ENCODE measurements at regions not wholly inside any gene's neighbourhood (a gene's known extent, or its start where the extent isn't known, plus 50 kb on each side); places are given as distances from the start of the nearest gene placed in this dataset.

GRCh38 chr2:21194147-21194546 lies 70.4 kb downstream of the TDRD15 start:
- Histone ChIP-seq H2BK15ac (ENCODE audit: low read depth, low read length) (no peak overlapping the region), H3K9ac (ENCODE audit: low read depth, low read length) (no peak overlapping the region), H3K36me3 (ENCODE audit: control insufficient read depth, insufficient read depth, low read length) (no peaks in the 10 kb centered on the region), H3K27me3 (ENCODE audit: control insufficient read depth, insufficient read depth, low read length) (no peaks in the 10 kb centered on the region), H3K4me1 (ENCODE audit: control insufficient read depth, insufficient read depth, low read length) (no peaks in the 10 kb centered on the region), H3K9me1 (ENCODE audit: insufficient read depth, low read length) (no peaks in the 10 kb centered on the region), H3K4ac (ENCODE audit: low read depth, low read length) (no peak overlapping the region), H3K14ac (replicated peaks; ENCODE audit: low read depth, low read length) (no peak overlapping the region), H2AFZ (replicated peaks; ENCODE audit: low read length, poor library complexity) (no peak overlapping the region), H3K23ac (ENCODE audit: low read depth, low read length) (no peak overlapping the region), H3K27ac (ENCODE audit: insufficient read depth, low read length) (no peak overlapping the region), H2BK20ac (ENCODE audit: low read depth, low read length) (no peak overlapping the region), H2BK120ac (ENCODE audit: low read depth, low read length) (no peak overlapping the region), H4K91ac (ENCODE audit: insufficient read depth, low read depth, low read length) (no peak overlapping the region), H2BK5ac (ENCODE audit: low read depth, low read length, poor library complexity, severe bottlenecking) (no peak overlapping the region), H4K20me1 (ENCODE audit: insufficient read depth, low read length) (no peaks in the 10 kb centered on the region), H4K8ac (ENCODE audit: low read depth in 2 of 2, low read length in 2 of 2) (no peak overlapping the region), H3K79me1 (ENCODE audit: low read depth in 1 of 2, low read length in 2 of 2) (no peaks in the 10 kb centered on the region), H3K56ac (ENCODE audit: extremely low read depth, insufficient read depth, low read length) (no peak overlapping the region), H3K4me2 (ENCODE audit: low read depth, low read length) (no peak overlapping the region), H3K18ac (ENCODE audit: low read depth, low read length) (no peak overlapping the region), H3K4me3 (ENCODE audit: insufficient read depth, low read depth, low read length) (no peak overlapping the region), H3K9me3 (ENCODE audit: control insufficient read depth, insufficient read depth, low read length) (no peaks in the 10 kb centered on the region), H4K5ac (ENCODE audit: low read depth, low read length) (no peak overlapping the region), H2AK9ac (replicated peaks; ENCODE audit: low read depth, low read length, poor library complexity) (no peak overlapping the region), H2AK5ac (ENCODE audit: low read depth, low read length) (no peak overlapping the region)
- no TSS peak for BruUV-seq (replicated peaks)
- no peak for TF ChIP-seq POLR2A (IDR thresholded peaks at IDR 0.05; ENCODE audit: low read depth, low read length)
- no peak for TF ChIP-seq BHLHE40 (IDR thresholded peaks at IDR 0.05; ENCODE audit: low read depth, low read length)
- TF ChIP-seq ELK1 (IDR thresholded peaks at IDR 0.05; ENCODE audit: borderline replicate concordance, low read depth, low read length): no peak
- no peak for TF ChIP-seq CTCF (conservative IDR thresholded peaks at IDR 0.05; ENCODE audit: low read depth, low read length)
- TF ChIP-seq SMC3 (IDR thresholded peaks at IDR 0.05; ENCODE audit: low read depth, low read length): no peak
- no peak for TF ChIP-seq RFX5 (IDR thresholded peaks at IDR 0.05; ENCODE audit: low read depth, low read length)
- TF ChIP-seq CEBPB (IDR thresholded peaks at IDR 0.05; ENCODE audit: low read depth, low read length): no peak
- TF ChIP-seq MXI1 (IDR thresholded peaks at IDR 0.05; ENCODE audit: borderline replicate concordance, low read depth, low read length): no peak
- no peak for TF ChIP-seq MAZ (IDR thresholded peaks at IDR 0.05; ENCODE audit: borderline replicate concordance, low read depth, low read length)
- no peak for TF ChIP-seq MAFK (IDR thresholded peaks at IDR 0.05; ENCODE audit: low read depth, low read length)
- no peak for TF ChIP-seq NFE2L2 (IDR thresholded peaks at IDR 0.05; ENCODE audit: low read depth, low read length)
- TF ChIP-seq CHD1 (IDR thresholded peaks at IDR 0.05; ENCODE audit: low read depth, low read length): no peak
- dilution Hi-C loops (cut with HindIII; ENCODE audit: low sequenced_read_pairs, unreplicated experiment) (no loop called here), intact Hi-C loops (cut with micrococcal nuclease) (no loop called here), in situ Hi-C loops (cut with MboI; ENCODE audit: low sequenced_read_pairs) (no loop called here)
- ChIA-PET CTCF (interaction anchor here (0.6 kb wide), 1 partner anchor 1243 kb away, joined by 4 read pairs; no protein-coding TSS in a partner anchor), POLR2A (ENCODE audit: unreplicated experiment) (no interaction called here)
- WGBS, 2 experiments (ENCODE audit: extremely low coverage in 2 of 2, insufficient read length in 1 of 2): no CpG with 5 or more reads among the region's 2 CpGs
- DNase-seq (no peak), ATAC-seq (ENCODE audit: low read depth) (no peak)

Data from IMR-90 (cell line).